GM12878 (cell line): ENCODE measurements at regions not wholly inside any gene's neighbourhood (a gene's known extent, or its start where the extent isn't known, plus 50 kb on each side); places are given as distances from the start of the nearest gene placed in this dataset.

Experiments used
- ATAC-seq: fragments of 200-7000 bp; cut with Tn5 transposase; 3 replicates; pipeline ENCODE4 v1.9.1; 2020; ENCODE audit warnings: mild to moderate bottlenecking, moderate library complexity
- BruUV-seq: library from RNA; stranded (reverse); fragments of 400-500 nt; replicated peaks from 2 replicates; lab custom pipeline; 2021; lab: Mats Ljungman, UMichigan
- CTCF ChIA-PET: fragments of 300-600 bp; sonication (Branson Sonifier 250); formaldehyde crosslinking; extraction: SDS; loops from one replicate; lab custom pipeline; 2021; ENCODE audit warnings: inconsistent platforms; lab: Yijun Ruan, JAX
- POLR2A ChIA-PET: fragments of 350-600 bp; formaldehyde crosslinking; extraction: SDS; loops from one replicate; lab custom pipeline; 2021; ENCODE audit warnings: inconsistent platforms; lab: Charles Lee
- RAD21 ChIA-PET: fragments of 300-600 bp; sonication (Branson Sonifier 250); formaldehyde crosslinking; loops from one replicate; lab custom pipeline; 2023; ENCODE audit warnings: antibody characterized with exemption; ENCODE audit not compliant: unreplicated experiment; lab: Charles Lee
- SMC1A ChIA-PET: fragments of 300-600 bp; sonication (Branson Sonifier 250); formaldehyde crosslinking; loops from one replicate; lab custom pipeline; 2023; ENCODE audit not compliant: unreplicated experiment, uncharacterized antibody; lab: Charles Lee
- DNase-seq: peaks from one replicate; pipeline ENCODE4 v3.0.0-alpha.2; 2011; ENCODE audit warnings: low read depth, low spot score
- FAIRE-seq: peaks from 3 replicates; lab custom pipeline; 2011; peaks lifted over from hg19 to GRCh38; lab: Jason Lieb, UNC
- H2AFZ ChIP-seq: 2 replicates; pipeline ENCODE4 v1.6.0; 2011; ENCODE audit warnings: low read depth, low read length, control low read depth; ENCODE audit not compliant: control insufficient read depth
- H3K27ac ChIP-seq: 2 replicates; pipeline ENCODE4 v1.5.1; 2011; ENCODE audit warnings: control low read depth; ENCODE audit not compliant: control insufficient read depth, insufficient read depth
- H3K27me3 ChIP-seq, 2 experiments: replicated peaks in 1 of 2; 2 replicates each; pipeline versions ENCODE4 v1.6.0 to v1.6.1; 2011; ENCODE audit warnings: low read length in 1 of 2; ENCODE audit not compliant: control insufficient read depth in 2 of 2, insufficient read depth in 2 of 2
- H3K36me3 ChIP-seq, 2 experiments: 2 replicates each; pipeline ENCODE4 v1.5.1; 2011; ENCODE audit warnings: low read length in 1 of 2; ENCODE audit not compliant: control insufficient read depth in 2 of 2, insufficient read depth in 2 of 2
- H3K4me1 ChIP-seq: 2 replicates; pipeline ENCODE4 v1.6.1; 2011; ENCODE audit warnings: mild to moderate bottlenecking, low read length, moderate library complexity, mixed read lengths; ENCODE audit not compliant: control insufficient read depth, insufficient read depth
- H3K4me2 ChIP-seq: 2 replicates; pipeline ENCODE4 v1.6.0; 2011; ENCODE audit warnings: control low read depth; ENCODE audit not compliant: control insufficient read depth, insufficient read depth
- H3K4me3 ChIP-seq: fragments of 200-600 bp; sonication (generic); 2 replicates; pipeline ENCODE4 v1.5.1; 2016
- H3K79me2 ChIP-seq: 2 replicates; pipeline ENCODE4 v1.6.0; 2011; ENCODE audit warnings: low read length; ENCODE audit not compliant: control insufficient read depth, insufficient read depth
- H3K9ac ChIP-seq: 2 replicates; pipeline ENCODE4 v1.8.0; 2011; ENCODE audit warnings: low read length, control low read depth, mixed read lengths; ENCODE audit not compliant: control insufficient read depth, insufficient read depth
- H3K9me3 ChIP-seq: replicated peaks from 3 replicates; pipeline ENCODE4 v1.5.1; 2011; ENCODE audit warnings: mild to moderate bottlenecking, low read length; ENCODE audit not compliant: control insufficient read depth, insufficient read depth
- H4K20me1 ChIP-seq: 2 replicates; pipeline ENCODE4 v1.6.0; 2011; ENCODE audit not compliant: control insufficient read depth, insufficient read depth
- BCL11A ChIP-seq: IDR thresholded peaks from 2 replicates; pipeline ENCODE4 v1.6.1; 2011; ENCODE audit warnings: low read depth, low read length
- CREB1 ChIP-seq: IDR thresholded peaks from 2 replicates; pipeline ENCODE4 v1.6.1; 2012; ENCODE audit warnings: low read depth, mild to moderate bottlenecking, inconsistent platforms
- HCFC1 ChIP-seq: fragments of 150-350 bp; IDR thresholded peaks from 2 replicates; pipeline ENCODE4 v1.6.1; 2014; ENCODE audit warnings: low read length
- HDGF ChIP-seq: fragments of 450-650 bp; IDR thresholded peaks from 2 replicates; pipeline ENCODE4 v1.6.1; 2016; ENCODE audit warnings: antibody characterized with exemption
- MAX ChIP-seq: IDR thresholded peaks from 2 replicates; pipeline ENCODE4 v1.6.1; 2012; ENCODE audit warnings: low read depth, low read length, improper control_type of control experiment
- PML ChIP-seq: IDR thresholded peaks from 2 replicates; pipeline ENCODE4 v1.6.1; 2012; ENCODE audit warnings: low read length, inconsistent platforms
- RFX5 ChIP-seq: IDR thresholded peaks from 2 replicates; pipeline ENCODE4 v1.6.1; 2011; ENCODE audit warnings: low read depth, low read length, improper control_type of control experiment
- SIN3A ChIP-seq: IDR thresholded peaks from 2 replicates; pipeline ENCODE4 v1.6.1; 2012; ENCODE audit warnings: low read depth, low read length, improper control_type of control experiment
- SMAD1 ChIP-seq: fragments of 450-650 bp; IDR thresholded peaks from 2 replicates; pipeline ENCODE4 v1.6.1; 2018; ENCODE audit warnings: mild to moderate bottlenecking, low read depth; ENCODE audit not compliant: partially characterized antibody
- SMC3 ChIP-seq: IDR thresholded peaks from 2 replicates; pipeline ENCODE4 v1.6.1; 2011; ENCODE audit warnings: low read length, improper control_type of control experiment, borderline replicate concordance
- SPI1 ChIP-seq: IDR thresholded peaks from 2 replicates; pipeline ENCODE4 v1.6.1; 2011; ENCODE audit warnings: low read depth, mild to moderate bottlenecking, low read length, moderate library complexity, borderline replicate concordance; ENCODE audit not compliant: insufficient read depth
- STAT1 ChIP-seq: fragments of 450-650 bp; conservative IDR thresholded peaks from 2 replicates; pipeline ENCODE4 v1.6.1; 2014; ENCODE audit warnings: antibody characterized with exemption, mild to moderate bottlenecking
- WGBS: methylation state at CpG from one replicate; pipeline ENCODE4 v1.1.6; 2016; ENCODE audit warnings: low lambda C conversion rate; ENCODE audit not compliant: insufficient replicate concordance, insufficient coverage; ENCODE audit errors: missing lambda C conversion rate; 5-methylcytosine and 5-hydroxymethylcytosine counted together
- in situ Hi-C: fragments of 300-500 bp; cut with MboI; formaldehyde crosslinking; loops from 9 replicates; pipeline ENCODE4 v1.14.3; 2018; ENCODE audit warnings: mixed read lengths
- intact Hi-C: fragments of 100-400 bp; cut with micrococcal nuclease; formaldehyde crosslinking; loops from one replicate; pipeline ENCODE4 v1.14.2; 2022; ENCODE audit not compliant: unreplicated experiment
- TF ChIP-seq, protein P1 (sequence below): fragments of 450-650 bp; IDR thresholded peaks from 2 replicates; pipeline ENCODE4 v1.6.1; 2018; ENCODE audit warnings: borderline replicate concordance, mild to moderate bottlenecking; ENCODE audit not compliant: partially characterized antibody
- TF ChIP-seq, protein P2 (sequence below): IDR thresholded peaks from 2 replicates; pipeline ENCODE4 v1.6.1; 2011; ENCODE audit warnings: mild to moderate bottlenecking, low read depth, low read length, moderate library complexity; ENCODE audit not compliant: insufficient replicate concordance
- TF ChIP-seq, protein P3 (sequence below): fragments of 450-650 bp; IDR thresholded peaks from 2 replicates; pipeline ENCODE4 v1.6.1; 2018; ENCODE audit warnings: mild to moderate bottlenecking, low read depth, moderate library complexity; ENCODE audit not compliant: partially characterized antibody

DNA sequence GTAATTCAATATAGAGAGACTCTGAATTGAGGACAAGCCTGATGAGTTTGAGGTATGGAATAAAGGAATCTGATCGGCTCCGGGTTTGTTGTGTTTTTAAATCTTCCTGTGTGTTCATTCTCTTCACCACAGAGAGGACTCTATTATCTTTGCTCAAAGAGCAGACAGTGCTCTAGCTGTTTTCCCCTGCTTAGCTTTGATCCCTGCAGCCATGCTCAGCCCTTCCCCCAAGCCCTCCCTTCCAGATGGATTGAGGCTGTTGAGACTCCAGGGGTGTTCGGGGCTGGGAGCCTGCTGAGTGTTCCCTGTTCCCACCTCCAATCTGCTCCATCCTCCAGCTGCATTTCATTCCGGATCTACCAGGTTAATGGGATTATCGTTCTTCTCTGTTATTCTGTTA lies 74.2 kb upstream of the CXADR start:
- Histone ChIP-seq H3K4me2 (no peak overlapping the region), H3K79me2 (no peaks in the 10 kb centered on the region), H3K4me3 (no peak overlapping the region), H3K27me3 (no peaks in the 10 kb centered on the region), H3K4me1 (no peaks in the 10 kb centered on the region), H3K27ac (no peak overlapping the region), H2AFZ (no peak overlapping the region), H3K9me3 (no peaks in the 10 kb centered on the region), H3K9ac (no peak overlapping the region), H3K36me3 (no peaks in the 10 kb centered on the region), H4K20me1 (no peaks in the 10 kb centered on the region)
- no TSS peak for BruUV-seq
- ChIA-PET RAD21 (interaction anchor here (0.6 kb wide), 1 partner anchor 442 kb away, joined by 3 read pairs; no protein-coding TSS in a partner anchor), CTCF (no interaction called here), SMC1A (no interaction called here), POLR2A (no interaction called here)
- FAIRE-seq (no peak), DNase-seq (no peak), ATAC-seq (no peak)
- in situ Hi-C loops: no loop called here
- WGBS: 44% methylated on average over 5 of the region's 5 CpGs
- intact Hi-C loops: no loop called here
- TF ChIP-seq STAT1 (no peak), CREB1 (no peak), SIN3A (no peak), HCFC1 (no peak), MAX (no peak), BCL11A (no peak), HDGF (no peak), SPI1 (no peak), RFX5 (no peak), SMC3 (no peak), SMAD1 (no peak), PML (no peak)
- TF ChIP-seq, protein P1, sequence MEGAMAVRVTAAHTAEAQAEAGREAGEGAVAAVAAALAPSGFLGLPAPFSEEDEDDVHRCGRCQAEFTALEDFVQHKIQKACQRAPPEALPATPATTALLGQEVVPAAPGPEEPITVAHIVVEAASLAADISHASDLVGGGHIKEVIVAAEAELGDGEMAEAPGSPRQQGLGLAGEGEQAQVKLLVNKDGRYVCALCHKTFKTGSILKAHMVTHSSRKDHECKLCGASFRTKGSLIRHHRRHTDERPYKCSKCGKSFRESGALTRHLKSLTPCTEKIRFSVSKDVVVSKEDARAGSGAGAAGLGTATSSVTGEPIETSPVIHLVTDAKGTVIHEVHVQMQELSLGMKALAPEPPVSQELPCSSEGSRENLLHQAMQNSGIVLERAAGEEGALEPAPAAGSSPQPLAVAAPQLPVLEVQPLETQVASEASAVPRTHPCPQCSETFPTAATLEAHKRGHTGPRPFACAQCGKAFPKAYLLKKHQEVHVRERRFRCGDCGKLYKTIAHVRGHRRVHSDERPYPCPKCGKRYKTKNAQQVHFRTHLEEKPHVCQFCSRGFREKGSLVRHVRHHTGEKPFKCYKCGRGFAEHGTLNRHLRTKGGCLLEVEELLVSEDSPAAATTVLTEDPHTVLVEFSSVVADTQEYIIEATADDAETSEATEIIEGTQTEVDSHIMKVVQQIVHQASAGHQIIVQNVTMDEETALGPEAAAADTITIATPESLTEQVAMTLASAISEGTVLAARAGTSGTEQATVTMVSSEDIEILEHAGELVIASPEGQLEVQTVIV: no peak
- TF ChIP-seq, protein P2, sequence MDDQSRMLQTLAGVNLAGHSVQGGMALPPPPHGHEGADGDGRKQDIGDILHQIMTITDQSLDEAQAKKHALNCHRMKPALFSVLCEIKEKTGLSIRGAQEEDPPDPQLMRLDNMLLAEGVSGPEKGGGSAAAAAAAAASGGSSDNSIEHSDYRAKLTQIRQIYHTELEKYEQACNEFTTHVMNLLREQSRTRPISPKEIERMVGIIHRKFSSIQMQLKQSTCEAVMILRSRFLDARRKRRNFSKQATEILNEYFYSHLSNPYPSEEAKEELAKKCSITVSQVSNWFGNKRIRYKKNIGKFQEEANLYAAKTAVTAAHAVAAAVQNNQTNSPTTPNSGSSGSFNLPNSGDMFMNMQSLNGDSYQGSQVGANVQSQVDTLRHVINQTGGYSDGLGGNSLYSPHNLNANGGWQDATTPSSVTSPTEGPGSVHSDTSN: no peak
- TF ChIP-seq, protein P3, sequence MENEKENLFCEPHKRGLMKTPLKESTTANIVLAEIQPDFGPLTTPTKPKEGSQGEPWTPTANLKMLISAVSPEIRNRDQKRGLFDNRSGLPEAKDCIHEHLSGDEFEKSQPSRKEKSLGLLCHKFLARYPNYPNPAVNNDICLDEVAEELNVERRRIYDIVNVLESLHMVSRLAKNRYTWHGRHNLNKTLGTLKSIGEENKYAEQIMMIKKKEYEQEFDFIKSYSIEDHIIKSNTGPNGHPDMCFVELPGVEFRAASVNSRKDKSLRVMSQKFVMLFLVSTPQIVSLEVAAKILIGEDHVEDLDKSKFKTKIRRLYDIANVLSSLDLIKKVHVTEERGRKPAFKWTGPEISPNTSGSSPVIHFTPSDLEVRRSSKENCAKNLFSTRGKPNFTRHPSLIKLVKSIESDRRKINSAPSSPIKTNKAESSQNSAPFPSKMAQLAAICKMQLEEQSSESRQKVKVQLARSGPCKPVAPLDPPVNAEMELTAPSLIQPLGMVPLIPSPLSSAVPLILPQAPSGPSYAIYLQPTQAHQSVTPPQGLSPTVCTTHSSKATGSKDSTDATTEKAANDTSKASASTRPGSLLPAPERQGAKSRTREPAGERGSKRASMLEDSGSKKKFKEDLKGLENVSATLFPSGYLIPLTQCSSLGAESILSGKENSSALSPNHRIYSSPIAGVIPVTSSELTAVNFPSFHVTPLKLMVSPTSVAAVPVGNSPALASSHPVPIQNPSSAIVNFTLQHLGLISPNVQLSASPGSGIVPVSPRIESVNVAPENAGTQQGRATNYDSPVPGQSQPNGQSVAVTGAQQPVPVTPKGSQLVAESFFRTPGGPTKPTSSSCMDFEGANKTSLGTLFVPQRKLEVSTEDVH: no peak
